ENCODE measurements at regions not wholly inside any gene's neighbourhood (a gene's known extent, or its start where the extent isn't known, plus 50 kb on each side); places are given as distances from the start of the nearest gene placed in this dataset.

- no peak for TF ChIP-seq CTCF (conservative IDR thresholded peaks at IDR 0.05 in 1 of 2, IDR thresholded peaks at IDR 0.05 in 1 of 2; ENCODE audit: extremely low read depth in 1 of 2, insufficient read depth in 1 of 2, low read depth in 1 of 2, low read length in 2 of 2)
- TF ChIP-seq EZH2 (IDR thresholded peaks at IDR 0.05; ENCODE audit: borderline replicate concordance, low read length) = no peak
These were observed 963.6 kb downstream of the SOCS6 start for GRCh38 chr18:71252351-71252865.

All from mammary epithelial cell (primary cell).